Osteocyte (in vitro differentiated cells): ENCODE measurements at regions not wholly inside any gene's neighbourhood (a gene's known extent, or its start where the extent isn't known, plus 50 kb on each side); places are given as distances from the start of the nearest gene placed in this dataset.
"Not testable (repeated sequence)": the region's sequence is repeated elsewhere in the genome, so short reads cannot be mapped to it uniquely, and the experiment has no call there.

Source experiments
- DNase-seq: peaks from one replicate; pipeline ENCODE4 v3.0.0; 2021; ENCODE audit warnings: mixed read lengths; ENCODE audit not compliant: unreplicated experiment; ENCODE audit errors: extremely low spot score
- H3K27ac Mint-ChIP-seq: one replicate; pipeline ENCODE4 v1.8.0; 2021; ENCODE audit warnings: mild to moderate bottlenecking, mixed read lengths; ENCODE audit not compliant: unreplicated experiment
- H3K27me3 Mint-ChIP-seq: one replicate; pipeline ENCODE4 v1.8.0; 2021; ENCODE audit warnings: mixed read lengths; ENCODE audit not compliant: unreplicated experiment
- H3K36me3 Mint-ChIP-seq: one replicate; pipeline ENCODE4 v1.8.0; 2021; ENCODE audit warnings: mixed read lengths; ENCODE audit not compliant: unreplicated experiment
- H3K4me1 Mint-ChIP-seq: one replicate; pipeline ENCODE4 v1.8.0; 2021; ENCODE audit warnings: mixed read lengths; ENCODE audit not compliant: unreplicated experiment
- H3K4me3 Mint-ChIP-seq: one replicate; pipeline ENCODE4 v1.8.0; 2021; ENCODE audit warnings: mild to moderate bottlenecking, moderate library complexity, mixed read lengths; ENCODE audit not compliant: unreplicated experiment
- H3K9me3 Mint-ChIP-seq: one replicate; pipeline ENCODE4 v1.8.0; 2021; ENCODE audit warnings: mixed read lengths; ENCODE audit not compliant: unreplicated experiment
- TF ChIP-seq, protein P1 (sequence below): fragments of 200-600 bp; sonication (generic); IDR thresholded peaks from 2 replicates; pipeline ENCODE4 v1.5.0; 2021; ENCODE audit warnings: antibody characterized with exemption, mild to moderate bottlenecking, moderate library complexity

DNA sequence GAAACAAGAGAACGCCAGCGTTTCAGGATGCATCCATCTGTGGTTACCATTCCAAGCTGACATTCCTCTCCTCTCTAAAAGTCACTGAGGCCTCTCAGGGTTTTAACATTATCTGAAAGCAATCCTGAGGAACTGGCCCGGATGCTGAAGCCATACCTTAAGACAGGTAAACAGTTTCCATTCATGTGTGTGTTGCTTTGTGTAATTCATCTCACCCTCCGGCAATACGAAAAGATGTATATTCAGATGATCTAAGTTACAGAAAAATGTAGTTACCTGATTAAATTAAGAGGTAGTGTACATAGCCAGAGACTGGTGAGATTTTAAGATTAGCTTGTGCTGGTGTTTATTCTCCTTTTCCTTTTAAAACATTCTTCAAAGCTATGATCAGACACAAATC is 68.4 kb upstream of the BACH2 start:
- Mint-ChIP-seq H3K27ac (no peak overlapping the region), H3K36me3 (no peaks in the 10 kb centered on the region), H3K27me3 (no peaks in the 10 kb centered on the region), H3K4me3 (no peak overlapping the region), H3K9me3 (peaks cover 4% of the 10 kb centered on the region), H3K4me1 (peaks cover 28% of the 10 kb centered on the region)
- TF ChIP-seq, protein P1, sequence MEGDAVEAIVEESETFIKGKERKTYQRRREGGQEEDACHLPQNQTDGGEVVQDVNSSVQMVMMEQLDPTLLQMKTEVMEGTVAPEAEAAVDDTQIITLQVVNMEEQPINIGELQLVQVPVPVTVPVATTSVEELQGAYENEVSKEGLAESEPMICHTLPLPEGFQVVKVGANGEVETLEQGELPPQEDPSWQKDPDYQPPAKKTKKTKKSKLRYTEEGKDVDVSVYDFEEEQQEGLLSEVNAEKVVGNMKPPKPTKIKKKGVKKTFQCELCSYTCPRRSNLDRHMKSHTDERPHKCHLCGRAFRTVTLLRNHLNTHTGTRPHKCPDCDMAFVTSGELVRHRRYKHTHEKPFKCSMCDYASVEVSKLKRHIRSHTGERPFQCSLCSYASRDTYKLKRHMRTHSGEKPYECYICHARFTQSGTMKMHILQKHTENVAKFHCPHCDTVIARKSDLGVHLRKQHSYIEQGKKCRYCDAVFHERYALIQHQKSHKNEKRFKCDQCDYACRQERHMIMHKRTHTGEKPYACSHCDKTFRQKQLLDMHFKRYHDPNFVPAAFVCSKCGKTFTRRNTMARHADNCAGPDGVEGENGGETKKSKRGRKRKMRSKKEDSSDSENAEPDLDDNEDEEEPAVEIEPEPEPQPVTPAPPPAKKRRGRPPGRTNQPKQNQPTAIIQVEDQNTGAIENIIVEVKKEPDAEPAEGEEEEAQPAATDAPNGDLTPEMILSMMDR, result no peak
- DNase-seq, result no peak

DNA sequence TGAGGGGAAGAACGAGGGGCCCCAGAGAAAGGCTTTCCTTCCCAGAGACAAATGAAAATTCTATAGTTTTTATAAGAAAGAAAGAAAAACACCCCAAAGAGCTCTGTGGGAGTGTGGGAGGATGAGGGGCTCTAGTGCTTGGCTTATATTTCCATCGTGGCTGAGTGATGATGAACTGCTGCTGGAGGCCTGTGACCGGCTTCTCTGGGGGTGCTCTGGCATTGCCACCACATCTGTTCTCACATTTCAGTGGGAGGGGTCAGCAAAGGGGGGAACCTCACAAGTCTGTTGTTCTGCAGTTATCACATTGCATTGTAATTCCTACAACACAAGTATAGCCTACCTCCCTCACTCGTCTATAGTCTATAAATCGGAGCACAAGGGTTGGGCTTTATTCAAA is 67.6 kb upstream of the BACH2 start:
- Mint-ChIP-seq H3K27ac (no peak overlapping the region), H3K4me3 (no peak overlapping the region), H3K9me3 (peaks cover 4% of the 10 kb centered on the region), H3K36me3 (no peaks in the 10 kb centered on the region), H3K27me3 (no peaks in the 10 kb centered on the region), H3K4me1 (peaks cover 22% of the 10 kb centered on the region)
- TF ChIP-seq, protein P1, result no peak
- no peak for DNase-seq

DNA sequence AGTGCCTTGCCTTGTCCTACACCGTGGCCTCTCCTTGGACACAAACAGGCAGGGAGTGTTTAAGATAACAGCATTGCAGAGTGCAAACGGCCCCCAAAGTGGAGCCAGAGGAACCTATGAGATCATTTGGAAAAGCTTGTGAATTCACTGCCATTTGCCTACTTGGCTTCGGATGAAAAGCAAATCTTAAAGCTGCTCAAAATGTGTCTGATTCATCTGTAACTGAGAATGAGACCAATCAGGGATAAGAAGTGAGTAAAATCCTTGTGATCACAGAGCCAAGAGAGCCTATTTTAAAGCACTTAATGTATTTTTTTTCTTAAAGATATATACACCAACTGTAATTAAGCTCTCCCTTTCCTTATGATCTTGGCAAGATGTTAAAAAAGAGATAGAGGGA is 65.7 kb upstream of the BACH2 start:
- H3K27ac Mint-ChIP-seq, result no peak overlapping the region
- H3K27me3 Mint-ChIP-seq, result no peaks in the 10 kb centered on the region
- H3K4me3 Mint-ChIP-seq, result no peak overlapping the region
- DNase-seq, result no peak
- H3K4me1 Mint-ChIP-seq, result peaks cover 8% of the 10 kb centered on the region
- TF ChIP-seq, protein P1, result no peak
- H3K36me3 Mint-ChIP-seq, result no peaks in the 10 kb centered on the region
- no peaks in the 10 kb centered on the region for H3K9me3 Mint-ChIP-seq

DNA sequence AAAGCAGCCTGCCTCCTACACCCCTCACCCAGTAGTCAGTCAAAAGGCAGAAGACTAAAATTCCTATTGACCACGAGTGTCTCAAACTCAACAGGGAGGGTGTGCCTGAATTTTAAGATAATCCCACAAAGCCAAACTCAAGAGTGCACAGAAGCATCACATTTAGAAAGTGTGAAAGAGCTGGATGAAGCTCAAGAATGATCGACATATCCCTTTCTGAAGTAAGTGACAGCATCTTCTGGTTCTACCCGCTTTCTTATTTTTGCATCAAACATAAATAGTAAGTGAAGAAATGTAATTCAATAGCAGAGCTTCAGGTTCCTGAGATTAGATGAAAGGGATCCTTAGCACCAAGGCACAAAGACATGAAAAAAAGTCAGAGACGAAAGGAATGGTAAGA is 64.5 kb upstream of the BACH2 start:
- TF ChIP-seq, protein P1, result no peak
- H3K4me3 Mint-ChIP-seq, result no peak overlapping the region
- H3K27me3 Mint-ChIP-seq, result peaks cover 3% of the 10 kb centered on the region
- no peaks in the 10 kb centered on the region for H3K36me3 Mint-ChIP-seq
- H3K27ac Mint-ChIP-seq, result no peak overlapping the region
- H3K9me3 Mint-ChIP-seq, result no peaks in the 10 kb centered on the region
- H3K4me1 Mint-ChIP-seq, result peaks cover 8% of the 10 kb centered on the region
- no peak for DNase-seq

DNA sequence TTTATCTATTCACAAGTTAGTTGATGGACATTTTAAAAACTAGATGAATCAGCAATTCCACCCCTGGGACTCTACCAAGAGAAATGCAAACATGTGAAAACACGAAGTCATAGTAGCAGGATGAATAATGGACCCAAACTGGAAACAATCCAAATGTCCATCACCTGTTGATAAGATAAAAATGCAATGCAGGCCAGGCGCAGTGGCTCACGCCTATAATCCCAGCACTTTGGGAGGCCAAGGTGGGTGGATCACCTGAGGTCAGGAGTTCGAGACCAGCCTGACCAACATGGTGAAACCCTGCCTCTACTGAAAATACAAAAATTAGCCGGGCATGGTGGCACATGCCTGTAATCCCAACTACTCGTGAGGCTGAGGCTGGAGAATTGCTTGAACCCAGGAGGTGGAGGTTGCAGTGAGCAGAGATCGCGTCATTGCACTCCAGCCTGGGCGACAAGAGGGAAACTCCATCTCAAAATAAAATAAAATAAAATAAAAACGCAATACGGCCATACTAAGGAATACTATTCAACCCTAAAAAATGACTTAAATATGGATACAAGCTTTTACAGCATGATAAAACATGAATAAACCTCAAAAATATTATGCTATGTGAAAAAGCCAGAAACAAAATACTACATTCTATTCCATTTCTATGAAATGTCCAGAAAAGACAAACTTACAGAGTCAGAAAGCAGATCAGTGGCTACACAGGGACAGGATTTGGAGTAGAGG is 61.6 kb upstream of the BACH2 start:
- not testable (repeated sequence) for DNase-seq, H3K27ac Mint-ChIP-seq, H3K4me1 Mint-ChIP-seq, H3K9me3 Mint-ChIP-seq, H3K4me3 Mint-ChIP-seq, H3K36me3 Mint-ChIP-seq
- peaks cover 22% of the 10 kb centered on the region for H3K27me3 Mint-ChIP-seq
